HEK293T (cell line): ENCODE measurements at regions not wholly inside any gene's neighbourhood (a gene's known extent, or its start where the extent isn't known, plus 50 kb on each side); places are given as distances from the start of the nearest gene placed in this dataset.

Experiments used
- CTCF ChIA-PET: fragments of 350-600 bp; formaldehyde crosslinking; extraction: SDS; loops from one replicate; lab custom pipeline; 2021; ENCODE audit warnings: antibody characterized with exemption, inconsistent platforms; lab: Yijun Ruan, JAX
- POLR2A ChIA-PET: fragments of 350-600 bp; formaldehyde crosslinking; extraction: SDS; loops from one replicate; lab custom pipeline; 2020; ENCODE audit warnings: antibody characterized with exemption, inconsistent platforms; lab: Yijun Ruan, JAX
- DNase-seq: peaks from one replicate; pipeline ENCODE4 v3.0.0; 2012; ENCODE audit warnings: mixed read lengths; ENCODE audit errors: extremely low spot score
- ARNT ChIP-seq: fragments of 450-650 bp; IDR thresholded peaks from 2 replicates; pipeline ENCODE4 v1.6.1; 2017; ENCODE audit warnings: mild to moderate bottlenecking
- BHLHE40 ChIP-seq: fragments of 450-650 bp; IDR thresholded peaks from 2 replicates; pipeline ENCODE4 v1.6.1; 2016; ENCODE audit warnings: mild to moderate bottlenecking, moderate library complexity, borderline replicate concordance
- CTBP1 ChIP-seq: fragments of 450-650 bp; IDR thresholded peaks from 2 replicates; pipeline ENCODE4 v1.6.1; 2016; ENCODE audit warnings: borderline replicate concordance
- ELF4 ChIP-seq: fragments of 450-650 bp; IDR thresholded peaks from 2 replicates; pipeline ENCODE4 v1.6.1; 2017; ENCODE audit warnings: antibody characterized with exemption
- FOXA1 ChIP-seq: fragments of 450-650 bp; IDR thresholded peaks from 2 replicates; pipeline ENCODE4 v1.6.1; 2016; ENCODE audit warnings: mild to moderate bottlenecking
- FOXK2 ChIP-seq: fragments of 450-650 bp; IDR thresholded peaks from 2 replicates; pipeline ENCODE4 v1.6.1; 2016; ENCODE audit warnings: mild to moderate bottlenecking
- FOXM1 ChIP-seq: fragments of 450-650 bp; IDR thresholded peaks from 2 replicates; pipeline ENCODE4 v1.6.1; 2017; ENCODE audit warnings: mild to moderate bottlenecking, borderline replicate concordance
- HDGF ChIP-seq: fragments of 450-650 bp; IDR thresholded peaks from 2 replicates; pipeline ENCODE4 v1.6.1; 2017; ENCODE audit warnings: antibody characterized with exemption, borderline replicate concordance
- L3MBTL2 ChIP-seq: fragments of 450-650 bp; conservative IDR thresholded peaks from 2 replicates; pipeline ENCODE4 v1.6.1; 2016; ENCODE audit warnings: mild to moderate bottlenecking
- LEF1 ChIP-seq: fragments of 450-650 bp; IDR thresholded peaks from 2 replicates; pipeline ENCODE4 v1.6.1; 2017; ENCODE audit warnings: mild to moderate bottlenecking, borderline replicate concordance
- NFRKB ChIP-seq: fragments of 450-650 bp; IDR thresholded peaks from 2 replicates; pipeline ENCODE4 v1.6.1; 2016; ENCODE audit warnings: mild to moderate bottlenecking, moderate library complexity
- SP1 ChIP-seq: fragments of 450-650 bp; IDR thresholded peaks from 2 replicates; pipeline ENCODE4 v1.6.1; 2017
- SUZ12 ChIP-seq: fragments of 450-650 bp; IDR thresholded peaks from 2 replicates; pipeline ENCODE4 v1.6.1; 2016; ENCODE audit warnings: mild to moderate bottlenecking
- TARDBP ChIP-seq: fragments of 450-650 bp; IDR thresholded peaks from 2 replicates; pipeline ENCODE4 v1.6.1; 2016
- ZNF384 ChIP-seq: fragments of 450-650 bp; IDR thresholded peaks from 2 replicates; pipeline ENCODE4 v1.6.1; 2016
- TF ChIP-seq, protein P1 (sequence below): fragments of 450-650 bp; IDR thresholded peaks from 2 replicates; pipeline ENCODE4 v1.6.1; 2016

- POLR2A ChIA-PET: no interaction called here
- CTCF ChIA-PET: no interaction called here
- no peak for DNase-seq
- TF ChIP-seq, protein P1, sequence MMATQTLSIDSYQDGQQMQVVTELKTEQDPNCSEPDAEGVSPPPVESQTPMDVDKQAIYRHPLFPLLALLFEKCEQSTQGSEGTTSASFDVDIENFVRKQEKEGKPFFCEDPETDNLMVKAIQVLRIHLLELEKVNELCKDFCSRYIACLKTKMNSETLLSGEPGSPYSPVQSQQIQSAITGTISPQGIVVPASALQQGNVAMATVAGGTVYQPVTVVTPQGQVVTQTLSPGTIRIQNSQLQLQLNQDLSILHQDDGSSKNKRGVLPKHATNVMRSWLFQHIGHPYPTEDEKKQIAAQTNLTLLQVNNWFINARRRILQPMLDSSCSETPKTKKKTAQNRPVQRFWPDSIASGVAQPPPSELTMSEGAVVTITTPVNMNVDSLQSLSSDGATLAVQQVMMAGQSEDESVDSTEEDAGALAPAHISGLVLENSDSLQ: no peak
- no peak for TF ChIP-seq ELF4
- no peak for TF ChIP-seq ZNF384
- TF ChIP-seq FOXA1: no peak
- TF ChIP-seq SUZ12: no peak
- TF ChIP-seq L3MBTL2: no peak
- no peak for TF ChIP-seq ARNT
- no peak for TF ChIP-seq NFRKB
- TF ChIP-seq SP1: no peak
- no peak for TF ChIP-seq BHLHE40
- TF ChIP-seq LEF1: no peak
- TF ChIP-seq CTBP1: no peak
Observed at GRCh38 chr6:54681267-54681666, 165.3 kb upstream of the FAM83B start.

DNA sequence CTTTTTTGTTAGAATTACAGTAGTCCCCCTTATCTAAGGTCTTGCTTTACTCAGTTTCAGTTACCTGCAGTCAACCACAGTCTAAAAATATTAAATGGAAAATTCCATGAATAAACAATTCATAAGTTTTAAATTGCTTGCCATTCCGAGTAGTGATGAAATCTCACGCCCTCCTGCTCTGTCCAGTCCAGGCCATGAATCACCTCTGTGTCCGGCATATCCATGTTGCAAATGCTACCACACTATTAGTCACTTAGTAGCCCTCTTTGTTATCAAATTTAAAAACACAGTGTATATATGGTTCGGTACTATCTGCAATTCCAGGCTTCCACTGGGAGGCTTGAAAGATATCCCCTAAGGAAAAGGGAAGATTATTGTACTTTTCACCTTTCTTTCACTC lies 164.6 kb upstream of the FAM83B start:
- DNase-seq: no peak
- CTCF ChIA-PET: no interaction called here
- no peak for TF ChIP-seq FOXM1
- TF ChIP-seq NFRKB: no peak
- TF ChIP-seq HDGF: no peak
- no peak for TF ChIP-seq ELF4
- no peak for TF ChIP-seq ARNT
- TF ChIP-seq, protein P1: no peak
- TF ChIP-seq FOXA1: no peak
- no peak for TF ChIP-seq FOXK2
- no peak for TF ChIP-seq BHLHE40
- TF ChIP-seq CTBP1: no peak
- no peak for TF ChIP-seq SP1
- no peak for TF ChIP-seq TARDBP
- no peak for TF ChIP-seq L3MBTL2
- no peak for TF ChIP-seq SUZ12
- TF ChIP-seq LEF1: no peak
- TF ChIP-seq ZNF384: no peak

DNA sequence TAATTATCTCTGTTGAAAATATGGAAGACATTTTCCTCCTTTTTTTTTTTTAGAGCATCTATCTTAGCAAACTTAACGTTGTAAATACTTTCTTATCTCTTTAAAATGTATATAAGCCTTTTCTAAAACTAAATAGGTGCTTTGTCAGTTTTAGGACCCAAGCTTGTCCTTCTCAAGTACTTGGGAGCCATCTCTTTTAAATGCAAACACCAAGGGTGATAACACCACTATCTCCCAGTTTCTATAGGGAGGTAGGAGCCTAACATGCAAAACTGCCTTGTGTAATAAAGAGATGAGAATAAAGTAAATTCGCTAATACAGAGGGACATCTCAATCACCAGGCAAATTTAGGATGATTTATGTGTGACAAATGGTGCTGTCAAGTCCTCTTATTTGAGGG lies 157.0 kb upstream of the FAM83B start:
- no peak for DNase-seq
- CTCF ChIA-PET: interaction anchor here (1.2 kb wide), 1 partner anchor 28 kb away, joined by 4 read pairs; no protein-coding TSS in a partner anchor
- TF ChIP-seq, protein P1: peak; percentile 68
- no peak for TF ChIP-seq L3MBTL2
- POLR2A ChIA-PET: no interaction called here

More for the DNA sequence above, 164.6 kb upstream of the FAM83B start:
- POLR2A ChIA-PET: no interaction called here

- POLR2A ChIA-PET: no interaction called here
- peak; percentile 9 for DNase-seq
- no peak for TF ChIP-seq ARNT
- no peak for TF ChIP-seq LEF1
- 0 out of 2 replicates have a peak, but pooled peaks have one; percentile 38 for TF ChIP-seq ZNF384
- TF ChIP-seq, protein P1: peak; percentile 59
- CTCF ChIA-PET: no interaction called here
Observed at GRCh38 chr6:54690596-54690995, 156.0 kb upstream of the FAM83B start.

DNA sequence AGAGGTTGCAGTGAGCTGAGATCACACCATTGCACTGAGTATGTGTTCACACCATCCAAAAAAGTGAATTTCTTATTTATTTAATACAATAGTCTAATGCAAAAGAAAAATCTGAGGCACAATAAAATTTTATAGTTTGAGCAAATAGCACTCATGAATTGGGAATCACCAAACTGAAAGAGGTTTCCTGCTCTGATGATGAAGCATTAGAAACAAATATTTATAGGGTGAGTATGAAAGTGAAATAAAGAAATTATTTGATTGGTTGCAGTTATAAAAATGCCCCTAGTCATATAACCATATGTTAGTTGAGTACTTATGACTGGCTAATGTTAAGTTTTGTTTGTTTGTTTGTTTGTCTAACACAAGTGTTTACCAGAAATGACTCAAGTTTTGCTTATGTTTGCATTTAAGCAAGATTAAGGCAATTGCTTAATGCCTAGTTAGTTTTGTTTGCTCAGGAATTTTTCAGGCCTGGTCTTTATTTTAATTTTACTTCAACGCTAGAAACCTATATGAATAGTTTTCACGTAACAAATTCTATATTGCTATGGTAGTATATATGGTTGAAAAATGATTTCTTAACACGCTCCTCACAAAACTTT lies 151.5 kb upstream of the FAM83B start:
- TF ChIP-seq L3MBTL2 (no peak), BHLHE40 (no peak), ELF4 (no peak), ARNT (no peak), NFRKB (no peak), SP1 (no peak), HDGF (no peak), LEF1 (no peak), FOXK2 (no peak), CTBP1 (no peak), ZNF384 (no peak), TARDBP (no peak), SUZ12 (no peak), FOXM1 (no peak), FOXA1 (no peak)
- TF ChIP-seq, protein P1: no peak
- CTCF ChIA-PET: interaction anchor here (1.6 kb wide), 1 partner anchor 23 kb away, joined by 7 read pairs; no protein-coding TSS in a partner anchor
- no peak for DNase-seq
- POLR2A ChIA-PET: no interaction called here
